NT2/D1 (cell line): ENCODE measurements at regions not wholly inside any gene's neighbourhood (a gene's known extent, or its start where the extent isn't known, plus 50 kb on each side); places are given as distances from the start of the nearest gene placed in this dataset.

ENCODE experiments used
- SUZ12 ChIP-seq: IDR thresholded peaks from 2 replicates; pipeline ENCODE4 v1.6.1; 2011; ENCODE audit not compliant: insufficient read length, insufficient read depth; ENCODE audit errors: extremely low read depth
- ZNF274 ChIP-seq: IDR thresholded peaks from 2 replicates; pipeline ENCODE4 v1.6.1; 2011; ENCODE audit warnings: mild to moderate bottlenecking, low read depth, low read length

DNA sequence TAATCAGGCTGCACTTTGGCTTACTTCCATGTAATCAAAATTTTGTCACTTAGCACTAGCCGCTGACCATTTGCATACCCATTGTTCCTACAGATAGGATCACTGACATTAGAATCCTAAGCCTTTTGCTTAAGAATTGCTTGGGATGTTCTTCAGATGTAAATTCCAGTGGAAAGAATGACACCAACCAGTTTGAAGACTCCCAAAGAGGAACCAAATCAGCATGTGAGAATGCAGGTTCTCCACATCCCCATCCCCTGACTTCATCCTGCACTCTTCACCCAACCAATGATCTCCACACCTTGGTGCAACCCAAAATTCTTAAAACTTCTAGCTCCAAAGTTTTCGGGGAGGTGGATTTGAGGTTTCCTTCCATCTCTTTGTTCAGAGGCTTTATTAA lies 345.6 kb downstream of the GPAM start:
- no peak for TF ChIP-seq ZNF274
- TF ChIP-seq SUZ12, result no peak
